GM12864 (cell line): ENCODE measurements at regions not wholly inside any gene's neighbourhood (a gene's known extent, or its start where the extent isn't known, plus 50 kb on each side); places are given as distances from the start of the nearest gene placed in this dataset.

Experiments
- DNase-seq: peaks from one replicate; pipeline ENCODE4 v3.0.0-alpha.2; 2011; ENCODE audit warnings: low read depth
- H3K4me3 ChIP-seq: 2 replicates; pipeline ENCODE4 v1.5.1; 2011; ENCODE audit warnings: mild to moderate bottlenecking, low read depth, low read length, control low read depth
- TF ChIP-seq, protein P1 (sequence below): IDR thresholded peaks from 2 replicates; pipeline ENCODE4 v1.5.1; 2011; ENCODE audit warnings: low read depth, mild to moderate bottlenecking, moderate library complexity, low read length, control low read depth, inconsistent platforms; ENCODE audit errors: missing control alignments

DNA sequence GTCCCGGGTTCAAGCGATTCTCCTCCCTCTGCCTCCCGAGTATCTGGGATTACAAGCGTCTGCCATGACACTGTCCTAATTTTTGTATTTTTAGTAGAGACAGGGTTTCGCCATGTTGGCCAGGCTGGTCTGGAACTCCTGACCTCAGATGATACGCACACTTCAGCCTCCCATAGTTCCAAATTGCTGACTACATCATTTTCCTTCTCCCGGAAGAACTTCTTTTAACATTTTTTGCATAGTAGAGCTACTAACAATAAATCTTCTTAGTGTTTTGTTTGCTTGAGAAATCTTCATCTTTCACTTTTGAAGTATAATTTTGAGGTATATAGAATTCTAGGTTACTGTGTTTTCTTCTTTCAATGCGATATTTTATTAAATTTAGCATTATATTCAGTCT, 1415.1 kb upstream of the RAG2 start:
- no peak overlapping the region for H3K4me3 ChIP-seq
- DNase-seq = no peak
- TF ChIP-seq, protein P1, sequence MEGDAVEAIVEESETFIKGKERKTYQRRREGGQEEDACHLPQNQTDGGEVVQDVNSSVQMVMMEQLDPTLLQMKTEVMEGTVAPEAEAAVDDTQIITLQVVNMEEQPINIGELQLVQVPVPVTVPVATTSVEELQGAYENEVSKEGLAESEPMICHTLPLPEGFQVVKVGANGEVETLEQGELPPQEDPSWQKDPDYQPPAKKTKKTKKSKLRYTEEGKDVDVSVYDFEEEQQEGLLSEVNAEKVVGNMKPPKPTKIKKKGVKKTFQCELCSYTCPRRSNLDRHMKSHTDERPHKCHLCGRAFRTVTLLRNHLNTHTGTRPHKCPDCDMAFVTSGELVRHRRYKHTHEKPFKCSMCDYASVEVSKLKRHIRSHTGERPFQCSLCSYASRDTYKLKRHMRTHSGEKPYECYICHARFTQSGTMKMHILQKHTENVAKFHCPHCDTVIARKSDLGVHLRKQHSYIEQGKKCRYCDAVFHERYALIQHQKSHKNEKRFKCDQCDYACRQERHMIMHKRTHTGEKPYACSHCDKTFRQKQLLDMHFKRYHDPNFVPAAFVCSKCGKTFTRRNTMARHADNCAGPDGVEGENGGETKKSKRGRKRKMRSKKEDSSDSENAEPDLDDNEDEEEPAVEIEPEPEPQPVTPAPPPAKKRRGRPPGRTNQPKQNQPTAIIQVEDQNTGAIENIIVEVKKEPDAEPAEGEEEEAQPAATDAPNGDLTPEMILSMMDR = no peak

DNA sequence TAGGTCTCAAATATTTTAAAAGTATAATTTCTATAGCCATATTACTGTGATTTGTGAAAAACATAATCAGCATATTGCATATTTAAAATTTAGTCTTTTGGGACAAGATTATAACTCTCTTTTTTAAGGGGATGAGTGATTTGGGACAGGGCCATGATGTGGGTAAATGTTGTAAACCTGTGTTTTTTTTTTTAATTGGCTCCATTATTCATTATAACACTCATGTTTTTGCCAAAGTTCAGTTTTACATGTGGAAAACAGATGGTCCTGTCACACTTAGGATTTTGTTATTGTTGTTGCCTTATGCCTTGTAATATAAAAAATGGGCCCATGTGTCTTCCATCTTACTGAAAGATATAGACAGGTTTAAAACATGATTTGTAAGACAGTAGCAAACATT, 1413.5 kb upstream of the RAG2 start:
- TF ChIP-seq, protein P1 = no peak
- DNase-seq = no peak
- no peak overlapping the region for H3K4me3 ChIP-seq

- TF ChIP-seq, protein P1 = no peak
- no peak for DNase-seq
- H3K4me3 ChIP-seq = no peak overlapping the region
Observed at GRCh38 chr11:38009932-38010331, 1411.9 kb upstream of the RAG2 start.

GRCh38 chr11:38006466-38006865, 1408.4 kb upstream of the RAG2 start:
- no peak for DNase-seq
- H3K4me3 ChIP-seq = no peak overlapping the region
- TF ChIP-seq, protein P1 = no peak

GRCh38 chr11:38005597-38005996, 1407.6 kb upstream of the RAG2 start:
- no peak for DNase-seq
- TF ChIP-seq, protein P1 = no peak

DNA sequence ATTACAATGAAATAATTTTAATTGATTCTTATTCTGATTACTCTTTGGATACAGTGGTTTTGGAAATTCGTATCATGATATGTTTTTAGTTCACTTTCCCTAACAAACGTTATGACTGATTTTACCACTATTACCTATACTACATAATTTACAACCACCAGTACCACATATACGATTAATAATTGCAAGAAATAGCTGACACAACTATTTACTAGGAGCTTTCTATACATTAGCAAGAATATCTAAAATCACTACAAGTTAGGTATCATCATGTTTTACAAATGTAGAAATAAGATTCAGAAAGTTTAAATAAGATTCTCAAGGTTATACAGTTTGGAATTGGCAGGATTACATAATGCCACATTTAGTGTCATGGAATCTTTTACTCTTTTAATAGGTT, 1401.1 kb upstream of the RAG2 start:
- TF ChIP-seq, protein P1 = no peak
- no peak for DNase-seq

More at GRCh38 chr11:38005597-38005996, 1407.6 kb upstream of the RAG2 start:
- no peak overlapping the region for H3K4me3 ChIP-seq

DNA sequence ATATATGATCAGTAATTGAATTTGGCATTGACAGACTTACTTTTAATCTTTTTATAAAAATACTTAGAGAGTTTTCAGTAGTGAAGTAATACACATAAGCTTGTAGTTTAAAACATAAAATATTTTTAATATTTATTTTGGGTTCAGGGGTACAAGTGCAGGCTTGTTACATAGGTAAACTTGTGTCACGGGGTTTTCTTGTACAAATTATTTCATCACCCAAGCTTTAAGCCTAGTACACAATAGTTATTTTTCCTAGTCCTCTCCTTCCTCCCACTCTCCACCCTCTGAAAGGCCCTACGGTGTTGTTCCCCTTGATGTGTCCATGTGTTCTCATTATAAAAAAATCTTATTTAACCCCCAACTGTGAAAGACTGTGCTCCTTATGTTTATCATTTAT, 1397.8 kb upstream of the RAG2 start:
- TF ChIP-seq, protein P1 = no peak
- no peak for DNase-seq

More for the DNA sequence above, 1401.1 kb upstream of the RAG2 start:
- H3K4me3 ChIP-seq = no peak overlapping the region

More for the DNA sequence above, 1397.8 kb upstream of the RAG2 start:
- H3K4me3 ChIP-seq = no peak overlapping the region
